OCI-LY3 (cell line): ENCODE measurements at regions not wholly inside any gene's neighbourhood (a gene's known extent, or its start where the extent isn't known, plus 50 kb on each side); places are given as distances from the start of the nearest gene placed in this dataset.

Source experiments
- H2AFZ ChIP-seq: fragments of 200-600, 300-600 bp; shearing (Covaris generic); 2 replicates; pipeline ENCODE4 v1.6.0; 2014; ENCODE audit warnings: antibody characterized with exemption, low read depth, low read length
- H3K27ac ChIP-seq: fragments of 200-600, 300-600 bp; sonication (generic); 2 replicates; pipeline ENCODE4 v1.5.1; 2014; ENCODE audit warnings: mild to moderate bottlenecking, low read length, moderate library complexity, mixed read lengths
- H3K27me3 ChIP-seq: fragments of 200-600, 300-600 bp; sonication (generic); 2 replicates; pipeline ENCODE4 v1.6.1; 2014; ENCODE audit warnings: low read depth, low read length, mixed read lengths
- H3K36me3 ChIP-seq: fragments of 200-600, 300-600 bp; sonication (generic); replicated peaks from 2 replicates; pipeline ENCODE3; 2014; ENCODE audit warnings: low read depth, low read length, mixed read lengths
- H3K4me1 ChIP-seq: fragments of 300-600, 200-600 bp; sonication (generic); 2 replicates; pipeline ENCODE4 v1.6.1; 2014; ENCODE audit warnings: low read length, mixed read lengths
- H3K4me2 ChIP-seq: fragments of 200-600, 300-600 bp; sonication (generic); 2 replicates; pipeline ENCODE4 v1.6.1; 2014; ENCODE audit warnings: low read length, mixed read lengths
- H3K4me3 ChIP-seq: fragments of 300-600, 200-600 bp; sonication (generic); 2 replicates; pipeline ENCODE4 v1.5.1; 2014; ENCODE audit warnings: antibody characterized with exemption, mild to moderate bottlenecking, low read length, moderate library complexity
- H3K79me2 ChIP-seq: fragments of 300-600, 200-600 bp; shearing (Covaris generic); 2 replicates; pipeline ENCODE4 v1.6.1; 2014; ENCODE audit warnings: mild to moderate bottlenecking, low read length, mixed read lengths
- H3K9ac ChIP-seq: fragments of 300-600, 200-600 bp; shearing (Covaris generic); 2 replicates; pipeline ENCODE4 v1.6.0; 2014; ENCODE audit warnings: mild to moderate bottlenecking, low read length, moderate library complexity
- H3K9me3 ChIP-seq: fragments of 200-600, 300-600 bp; shearing (Covaris generic); 2 replicates; pipeline ENCODE4 v1.6.1; 2014; ENCODE audit warnings: low read length, mixed read lengths; ENCODE audit not compliant: insufficient read depth
- H4K20me1 ChIP-seq: fragments of 200-600, 300-600 bp; sonication (generic); 2 replicates; pipeline ENCODE4 v1.6.1; 2016; ENCODE audit warnings: low read length, mixed read lengths; ENCODE audit not compliant: insufficient read depth
- CTCF ChIP-seq: fragments of 200-600, 300-600 bp; sonication (generic); IDR thresholded peaks from 2 replicates; pipeline ENCODE4 v1.5.1; 2014; ENCODE audit warnings: antibody characterized with exemption, low read length, low read depth
- EZH2phosphoT487 ChIP-seq: fragments of 200-600 bp; shearing (Covaris generic); IDR thresholded peaks from 2 replicates; pipeline ENCODE4 v1.6.1; 2018; ENCODE audit warnings: antibody characterized with exemption, mixed run types, low read depth

DNA sequence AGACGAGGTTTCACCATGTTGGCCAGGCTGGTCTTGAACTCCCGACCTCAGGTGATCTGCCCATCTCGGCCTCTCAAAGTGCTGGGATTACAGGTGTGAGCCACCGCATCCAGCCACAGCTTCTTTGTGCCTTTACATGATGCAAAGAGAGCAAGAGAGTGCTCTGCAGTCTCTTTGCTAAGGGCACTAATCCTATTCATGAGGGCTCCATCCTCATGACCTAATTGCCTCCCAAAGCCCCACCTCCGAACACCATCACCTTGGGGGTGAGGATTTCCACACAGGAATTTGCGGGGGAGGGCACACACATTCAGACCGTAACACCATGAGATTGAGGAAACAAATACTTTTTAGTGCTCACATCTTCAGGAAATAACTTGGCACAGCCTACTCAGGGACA is 91.8 kb downstream of the PDCL3 start:
- H2AFZ ChIP-seq = no peak overlapping the region
- H4K20me1 ChIP-seq = no peaks in the 10 kb centered on the region
- TF ChIP-seq CTCF (no peak), EZH2phosphoT487 (no peak)
- no peaks in the 10 kb centered on the region for H3K79me2 ChIP-seq
- H3K4me3 ChIP-seq = no peak overlapping the region
- H3K9me3 ChIP-seq = no peaks in the 10 kb centered on the region
- H3K4me2 ChIP-seq = no peak overlapping the region
- H3K27me3 ChIP-seq = peaks cover 6% of the 10 kb centered on the region; the same call in 1 of the 2 replicates
- no peak overlapping the region for H3K9ac ChIP-seq
- no peak overlapping the region for H3K27ac ChIP-seq
- H3K4me1 ChIP-seq = no peaks in the 10 kb centered on the region
- H3K36me3 ChIP-seq = no peaks in the 10 kb centered on the region

DNA sequence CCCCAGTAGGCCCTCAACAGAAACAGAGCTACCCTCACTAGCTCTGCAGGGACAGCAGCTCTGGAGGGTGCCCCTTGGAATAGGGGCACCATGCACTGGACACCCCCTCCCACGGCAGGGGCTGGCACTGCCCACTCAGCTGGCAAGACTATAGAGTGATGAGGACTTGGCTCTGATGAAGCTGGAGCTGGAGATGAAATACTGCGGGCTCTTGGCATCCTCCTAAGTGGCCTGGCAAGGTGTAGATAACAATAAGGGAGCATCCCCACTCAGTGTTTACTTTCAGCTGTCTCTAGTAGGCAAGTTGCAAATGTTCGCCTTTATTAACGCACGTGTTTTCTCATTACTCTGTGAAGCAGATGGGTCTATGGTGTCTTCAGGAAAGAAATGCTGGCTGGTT is 92.7 kb downstream of the PDCL3 start:
- no peak overlapping the region for H3K4me3 ChIP-seq
- no peaks in the 10 kb centered on the region for H4K20me1 ChIP-seq
- H3K4me2 ChIP-seq = no peak overlapping the region
- no peak overlapping the region for H3K27ac ChIP-seq
- no peaks in the 10 kb centered on the region for H3K36me3 ChIP-seq
- TF ChIP-seq CTCF (no peak), EZH2phosphoT487 (no peak)
- H3K9ac ChIP-seq = no peak overlapping the region
- no peak overlapping the region for H2AFZ ChIP-seq
- H3K79me2 ChIP-seq = no peaks in the 10 kb centered on the region
- no peaks in the 10 kb centered on the region for H3K4me1 ChIP-seq
- H3K27me3 ChIP-seq = peaks cover 13% of the 10 kb centered on the region; the same call in 1 of the 2 replicates
- no peaks in the 10 kb centered on the region for H3K9me3 ChIP-seq

DNA sequence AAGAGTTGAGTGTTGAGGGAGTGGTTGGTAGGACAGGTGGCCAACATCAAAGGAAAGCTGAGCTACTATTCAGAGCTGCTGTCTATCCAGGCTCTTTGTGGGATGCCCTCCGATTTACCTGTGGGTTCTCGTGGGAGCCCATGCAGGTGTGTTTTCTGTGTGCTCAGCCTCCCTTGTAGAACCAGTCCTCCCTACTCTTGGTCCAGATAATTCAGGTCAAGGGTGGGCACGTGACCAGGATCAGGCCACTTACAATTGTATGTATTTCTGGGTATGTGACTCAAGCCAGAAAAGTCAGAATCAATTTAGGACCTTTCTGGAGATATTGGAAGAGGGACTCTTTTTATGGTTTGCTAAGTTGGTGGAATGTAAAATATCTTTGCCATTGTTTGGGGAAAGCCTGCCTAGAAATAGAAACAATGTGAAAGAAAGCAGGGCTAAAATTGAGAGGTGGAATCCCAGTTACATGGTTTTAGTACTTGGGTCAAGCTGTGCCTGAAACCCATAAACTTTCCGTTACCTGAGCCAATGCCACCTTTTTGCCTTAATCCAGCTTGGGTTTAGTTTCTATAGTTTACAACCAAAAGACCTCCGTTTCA is 93.2 kb downstream of the PDCL3 start:
- H3K4me2 ChIP-seq = no peak overlapping the region
- no peaks in the 10 kb centered on the region for H3K36me3 ChIP-seq
- no peak for TF ChIP-seq EZH2phosphoT487
- no peak for TF ChIP-seq CTCF
- no peaks in the 10 kb centered on the region for H4K20me1 ChIP-seq
- no peak overlapping the region for H2AFZ ChIP-seq
- H3K27ac ChIP-seq = no peak overlapping the region
- H3K4me3 ChIP-seq = no peak overlapping the region
- no peaks in the 10 kb centered on the region for H3K4me1 ChIP-seq
- no peaks in the 10 kb centered on the region for H3K79me2 ChIP-seq
- H3K9ac ChIP-seq = no peak overlapping the region
- H3K9me3 ChIP-seq = no peaks in the 10 kb centered on the region
- peaks cover 13% of the 10 kb centered on the region; the same call in 1 of the 2 replicates for H3K27me3 ChIP-seq

GRCh38 chr2:100658017-100658416 is 95.2 kb downstream of the PDCL3 start:
- Histone ChIP-seq H3K9ac (no peak overlapping the region), H3K4me3 (no peak overlapping the region), H2AFZ (no peak overlapping the region), H3K36me3 (no peaks in the 10 kb centered on the region), H3K27ac (no peak overlapping the region), H3K27me3 (peaks cover 13% of the 10 kb centered on the region; the same call in 1 of the 2 replicates), H3K4me1 (no peaks in the 10 kb centered on the region), H4K20me1 (no peaks in the 10 kb centered on the region), H3K4me2 (no peak overlapping the region), H3K79me2 (no peaks in the 10 kb centered on the region), H3K9me3 (no peaks in the 10 kb centered on the region)
- no peak for TF ChIP-seq CTCF
- no peak for TF ChIP-seq EZH2phosphoT487
